HuH-7 (cell line): ENCODE measurements at regions not wholly inside any gene's neighbourhood (a gene's known extent, or its start where the extent isn't known, plus 50 kb on each side); places are given as distances from the start of the nearest gene placed in this dataset.

Experiments
- DNase-seq: peaks from one replicate; pipeline ENCODE4 v3.0.0; 2011; ENCODE audit warnings: low spot score

- no peak for DNase-seq
Observed at GRCh38 chr14:82138431-82138830, 604.8 kb upstream of the SEL1L start.

DNA sequence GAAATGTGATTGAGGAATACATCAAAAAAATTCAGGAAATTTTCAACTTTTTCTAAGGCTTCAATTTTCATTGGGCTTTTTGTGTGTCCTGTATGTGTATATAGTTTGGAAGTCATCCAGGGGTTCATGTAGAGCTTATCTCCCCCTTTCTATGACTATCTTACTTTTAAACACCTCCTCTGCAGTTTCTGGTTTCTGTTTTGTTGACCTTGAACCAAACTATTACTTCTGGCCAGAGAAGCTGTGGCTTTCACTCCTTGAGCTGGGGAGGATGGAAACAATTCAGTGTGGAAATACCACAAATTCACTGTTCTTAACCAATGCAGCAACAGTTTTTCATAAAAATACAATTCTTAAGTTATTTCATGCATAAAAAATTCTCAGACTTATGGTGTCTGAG lies 613.2 kb upstream of the SEL1L start:
- no peak for DNase-seq

DNA sequence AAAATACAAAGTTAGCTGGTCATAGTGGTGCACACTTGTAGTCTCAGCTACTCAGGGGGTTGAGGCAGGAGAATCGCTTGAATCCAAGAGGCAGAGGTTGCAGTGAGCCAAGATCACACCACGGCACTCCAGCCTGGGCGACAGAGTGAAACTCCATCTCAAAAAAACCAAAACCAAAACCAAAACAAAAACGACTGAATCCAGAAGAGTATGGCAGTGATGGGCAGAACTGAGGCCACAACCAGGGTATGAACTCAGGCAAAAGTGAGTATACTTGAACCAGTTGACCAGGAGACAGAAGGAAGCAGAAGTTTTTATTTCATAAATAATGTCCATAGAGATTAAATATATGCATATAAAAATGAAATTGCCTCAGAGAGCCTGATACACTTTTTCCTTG lies 620.0 kb upstream of the SEL1L start:
- no peak for DNase-seq

DNA sequence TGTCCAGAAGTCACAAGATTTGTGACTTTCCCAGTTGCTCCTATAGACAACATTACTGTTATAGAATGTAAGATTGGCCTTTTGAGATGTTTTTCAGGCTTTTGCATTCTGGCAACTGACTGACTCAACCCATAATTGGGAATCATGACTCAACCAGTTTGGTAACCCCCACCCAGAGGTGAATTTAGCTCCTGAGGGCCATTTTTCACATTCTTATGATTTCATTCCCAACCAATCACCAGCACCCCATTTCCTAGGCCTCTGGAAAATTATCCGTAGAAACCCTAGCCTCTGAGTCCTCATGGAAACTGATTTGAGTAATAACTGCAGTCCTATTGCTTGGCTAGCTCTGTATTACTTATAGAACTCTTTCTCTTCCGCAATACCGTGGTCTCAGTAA lies 626.0 kb upstream of the SEL1L start:
- DNase-seq = no peak

DNA sequence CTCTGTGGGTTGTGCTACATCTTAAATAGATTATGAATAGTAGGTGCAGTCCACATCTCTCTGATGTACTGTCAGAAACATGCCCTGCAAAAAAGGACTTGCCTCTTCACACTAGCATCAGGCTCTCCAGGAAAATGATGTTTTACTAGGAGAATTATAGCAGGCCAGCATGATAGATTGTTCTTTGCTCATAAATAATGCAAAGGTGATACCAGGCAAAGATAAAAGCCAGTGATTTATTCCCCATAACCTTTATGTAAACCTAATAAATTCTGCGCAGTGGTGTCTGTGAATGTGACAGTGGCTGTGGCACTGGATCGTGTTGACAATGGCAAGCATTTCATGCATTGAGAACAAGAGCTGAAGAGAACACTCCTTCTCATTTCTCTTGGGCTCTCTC lies 646.5 kb upstream of the SEL1L start:
- no peak for DNase-seq

- DNase-seq = no peak
Observed at GRCh38 chr14:82182646-82183045, 649.0 kb upstream of the SEL1L start.

- DNase-seq = no peak
Observed at GRCh38 chr14:82190742-82191141, 657.1 kb upstream of the SEL1L start.

DNA sequence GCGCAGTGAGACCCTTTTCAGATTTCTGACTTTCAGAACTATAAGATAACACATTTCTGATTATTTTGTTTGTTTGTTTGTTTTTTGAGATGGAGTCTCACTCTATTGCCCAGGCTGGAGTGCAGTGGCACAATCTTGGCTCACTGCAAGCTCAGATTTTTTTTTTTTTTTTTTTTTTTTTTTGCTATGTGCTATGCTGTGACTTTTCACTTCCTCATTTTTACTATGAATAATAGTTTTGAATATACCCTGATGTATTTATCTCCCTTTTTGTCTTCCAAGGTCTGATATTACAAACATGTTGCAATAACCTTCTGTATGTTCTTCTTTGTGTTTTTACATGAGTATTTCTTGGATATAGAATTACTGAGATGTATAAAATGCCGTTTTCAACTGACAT lies 658.7 kb upstream of the SEL1L start:
- no peak for DNase-seq

DNA sequence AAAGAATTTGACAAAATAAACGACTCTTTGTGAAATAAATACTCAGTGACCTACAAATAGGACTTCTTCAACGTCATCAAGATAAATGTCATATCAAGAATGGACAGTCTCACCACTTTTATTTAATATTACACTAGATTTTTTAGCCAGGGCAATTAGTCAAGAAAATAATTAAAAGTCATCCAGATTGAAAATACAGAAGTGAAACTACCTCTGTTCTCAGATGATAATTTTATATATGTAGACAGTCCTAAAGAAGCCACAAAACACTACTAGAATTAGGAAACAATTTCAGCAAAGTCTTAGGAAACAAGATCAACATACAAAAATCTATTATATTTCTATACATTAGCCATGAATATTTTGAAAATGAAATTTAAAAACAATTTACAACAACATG lies 689.6 kb upstream of the SEL1L start:
- DNase-seq = no peak

- no peak for DNase-seq
Observed at GRCh38 chr14:82224610-82225009, 691.0 kb upstream of the SEL1L start.

GRCh38 chr14:82230748-82231147 lies 697.1 kb upstream of the SEL1L start:
- DNase-seq = no peak

DNA sequence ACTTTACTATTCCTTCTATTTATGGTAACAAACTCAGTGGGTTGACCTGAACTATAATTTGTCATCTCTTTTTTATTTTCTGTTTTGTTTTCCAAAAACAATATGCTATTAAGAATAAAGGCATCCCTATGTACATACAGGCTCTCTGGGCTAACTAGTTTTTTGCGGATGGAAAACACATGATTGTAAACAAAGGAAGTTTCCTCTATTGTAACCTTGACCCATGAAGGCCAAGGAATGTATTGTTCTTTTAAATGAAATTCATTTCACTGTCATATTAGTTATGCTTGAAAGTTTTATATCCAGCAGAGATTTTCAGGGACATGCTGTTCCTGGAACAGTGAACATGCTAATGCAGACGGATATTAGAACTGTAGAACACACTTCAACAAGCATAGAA lies 705.0 kb upstream of the SEL1L start:
- DNase-seq = no peak

GRCh38 chr14:82239223-82239622 lies 705.6 kb upstream of the SEL1L start:
- DNase-seq = no peak

DNA sequence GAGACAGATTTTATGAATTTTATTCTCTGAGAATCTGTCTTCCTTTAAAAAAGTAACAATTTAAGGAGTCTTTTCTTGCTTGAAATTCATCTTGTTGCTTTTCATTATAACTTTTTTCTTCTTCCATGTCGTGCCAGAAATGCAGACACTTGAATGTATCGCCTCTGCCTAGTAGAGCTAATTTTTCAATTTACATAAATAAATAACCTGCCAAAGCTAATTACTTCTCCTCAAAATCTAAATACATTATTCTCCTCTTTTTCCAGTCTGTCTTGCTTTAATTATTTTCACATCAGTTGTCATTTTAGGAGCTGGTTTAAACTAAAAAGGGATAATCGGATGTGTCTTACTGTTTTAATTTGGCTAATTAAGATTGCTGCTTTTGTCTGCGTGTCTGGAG lies 711.1 kb upstream of the SEL1L start:
- DNase-seq = no peak

- DNase-seq = no peak
Observed at GRCh38 chr14:82251494-82251893, 717.8 kb upstream of the SEL1L start.

DNA sequence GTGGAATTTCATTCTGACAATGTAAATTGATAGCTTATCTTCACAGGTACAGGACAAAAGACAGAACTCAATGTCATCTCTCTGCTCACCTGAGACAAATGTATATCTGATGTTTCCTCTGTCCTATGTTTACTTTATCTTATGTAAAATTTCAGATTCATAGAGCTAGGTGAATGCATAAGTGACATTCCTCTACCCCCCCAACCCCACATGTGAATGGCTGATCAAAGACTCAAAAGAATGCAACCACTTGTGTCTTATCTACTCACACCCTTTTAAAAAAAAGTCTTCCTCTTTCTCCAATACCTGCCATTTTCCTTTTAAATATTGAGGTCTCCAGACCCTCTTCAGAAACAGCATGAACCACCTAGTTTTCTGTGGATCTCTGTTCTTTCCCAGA lies 736.6 kb upstream of the SEL1L start:
- DNase-seq = no peak

DNA sequence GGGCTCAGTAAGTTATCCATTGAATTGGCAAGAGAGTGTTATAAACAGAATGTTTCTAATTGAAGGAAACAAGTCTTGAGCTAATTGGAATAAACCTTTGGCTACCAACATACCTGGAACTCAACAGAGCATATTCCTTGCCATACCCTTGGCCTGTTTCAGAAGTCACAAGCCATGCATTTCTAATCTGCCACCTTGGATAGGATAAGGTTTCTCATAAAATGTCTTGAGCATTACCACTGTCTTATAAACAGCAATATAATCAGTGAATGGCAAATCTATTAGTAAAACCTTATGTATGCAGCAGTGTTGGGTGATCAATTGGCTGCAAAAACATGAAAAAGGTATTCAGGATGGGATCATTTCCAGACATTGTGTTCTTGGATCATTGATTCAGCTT lies 765.2 kb upstream of the SEL1L start:
- no peak for DNase-seq

GRCh38 chr14:82309199-82309598 lies 775.5 kb upstream of the SEL1L start:
- no peak for DNase-seq

DNA sequence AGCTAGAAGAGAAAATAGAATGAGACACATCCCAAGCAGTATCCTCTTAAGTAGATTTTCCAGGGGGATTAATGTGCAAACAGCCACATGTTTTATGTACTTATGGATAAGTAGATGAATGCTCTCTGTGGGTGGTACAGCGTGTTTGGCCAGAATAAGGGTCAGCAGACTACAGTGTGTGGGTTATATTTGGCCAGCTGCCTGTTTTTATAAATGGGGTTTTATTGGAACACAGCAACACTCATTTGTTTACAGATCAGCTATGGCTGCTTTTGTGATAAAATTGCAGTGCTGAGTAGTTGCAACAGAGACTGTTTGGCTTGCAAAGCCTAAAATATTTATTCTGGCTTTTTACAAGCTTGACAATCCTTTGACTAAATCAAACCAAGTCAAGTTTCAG lies 780.2 kb upstream of the SEL1L start:
- no peak for DNase-seq

- DNase-seq = no peak
Observed at GRCh38 chr14:82328442-82328841, 794.8 kb upstream of the SEL1L start.

DNA sequence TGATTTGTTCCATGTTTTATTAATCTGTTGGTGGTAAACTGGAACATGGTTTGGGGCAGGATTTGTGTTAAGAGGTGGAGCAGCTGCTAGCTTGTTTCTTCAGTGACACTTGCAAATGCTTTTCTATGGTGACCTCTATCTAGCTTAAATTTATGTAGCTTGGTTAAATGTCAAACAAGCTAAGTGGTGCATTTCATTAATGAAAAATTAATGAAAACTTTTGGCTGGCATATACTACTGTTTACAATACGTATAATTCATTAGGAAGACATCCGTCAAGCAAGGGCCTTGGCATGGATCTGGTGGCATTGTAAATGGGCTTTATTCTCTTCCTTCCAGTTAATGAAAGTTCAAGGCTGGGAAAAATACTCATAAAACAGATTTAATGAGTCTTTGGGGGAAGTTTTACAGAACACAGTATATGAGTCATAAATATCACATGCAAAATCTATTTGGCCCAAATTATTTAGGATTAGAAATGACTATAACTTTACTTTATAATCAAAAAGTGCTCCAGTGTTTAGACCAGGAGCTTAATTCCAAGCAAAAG lies 807.7 kb upstream of the SEL1L start:
- no peak for DNase-seq

GRCh38 chr14:82342596-82342995 lies 808.9 kb upstream of the SEL1L start:
- no peak for DNase-seq

DNA sequence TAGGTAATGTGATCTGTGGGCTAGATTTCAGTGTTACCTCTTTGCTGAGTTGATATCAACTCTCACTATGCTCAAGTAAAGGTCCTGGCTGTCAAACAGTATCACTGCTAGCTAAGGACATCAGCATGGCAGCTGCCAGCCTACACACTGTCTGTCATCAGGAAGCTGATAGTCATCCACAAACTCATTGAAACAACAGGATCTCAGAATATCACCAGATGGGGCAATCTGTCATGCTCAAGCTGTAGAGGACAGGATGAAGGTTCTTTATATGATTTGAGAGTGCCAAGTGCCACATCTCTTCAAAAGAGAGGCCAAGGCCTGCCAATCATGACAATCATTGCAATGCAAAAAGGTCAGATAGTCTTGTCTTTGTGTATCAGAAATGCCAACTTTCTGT lies 811.5 kb upstream of the SEL1L start:
- DNase-seq = no peak

- no peak for DNase-seq
Observed at GRCh38 chr14:82354126-82354525, 820.5 kb upstream of the SEL1L start.

GRCh38 chr14:82359201-82359600 lies 825.5 kb upstream of the SEL1L start:
- DNase-seq = no peak
